Ishikawa (cell line): ENCODE measurements at regions not wholly inside any gene's neighbourhood (a gene's known extent, or its start where the extent isn't known, plus 50 kb on each side); places are given as distances from the start of the nearest gene placed in this dataset.

Experiments
- NFIC ChIP-seq: IDR thresholded peaks from 2 replicates; pipeline ENCODE4 v1.6.1; 2012
- RAD21 ChIP-seq: IDR thresholded peaks from 2 replicates; pipeline ENCODE4 v1.6.1; 2012; ENCODE audit warnings: low read depth
- YY1 ChIP-seq: IDR thresholded peaks from 2 replicates; pipeline ENCODE4 v1.6.1; 2012; ENCODE audit warnings: low read depth
- TF ChIP-seq, protein P1 (sequence below): IDR thresholded peaks from 2 replicates; pipeline ENCODE4 v1.6.1; 2012
- TF ChIP-seq, protein P2 (sequence below): IDR thresholded peaks from 2 replicates; pipeline ENCODE4 v1.6.1; 2012

- TF ChIP-seq YY1 (no peak), RAD21 (no peak), NFIC (no peak)
- TF ChIP-seq, protein P1, sequence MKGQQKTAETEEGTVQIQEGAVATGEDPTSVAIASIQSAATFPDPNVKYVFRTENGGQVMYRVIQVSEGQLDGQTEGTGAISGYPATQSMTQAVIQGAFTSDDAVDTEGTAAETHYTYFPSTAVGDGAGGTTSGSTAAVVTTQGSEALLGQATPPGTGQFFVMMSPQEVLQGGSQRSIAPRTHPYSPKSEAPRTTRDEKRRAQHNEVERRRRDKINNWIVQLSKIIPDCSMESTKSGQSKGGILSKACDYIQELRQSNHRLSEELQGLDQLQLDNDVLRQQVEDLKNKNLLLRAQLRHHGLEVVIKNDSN: no peak
- TF ChIP-seq, protein P2, sequence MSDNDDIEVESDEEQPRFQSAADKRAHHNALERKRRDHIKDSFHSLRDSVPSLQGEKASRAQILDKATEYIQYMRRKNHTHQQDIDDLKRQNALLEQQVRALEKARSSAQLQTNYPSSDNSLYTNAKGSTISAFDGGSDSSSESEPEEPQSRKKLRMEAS: no peak
Measured at GRCh38 chr13:80451641-80452040, 110.7 kb upstream of the SPRY2 start.
